ENCODE measurements at regions not wholly inside any gene's neighbourhood (a gene's known extent, or its start where the extent isn't known, plus 50 kb on each side); places are given as distances from the start of the nearest gene placed in this dataset.

- peak in 1 of 2 experiments; percentile 31 for DNase-seq
These were observed 350.5 kb downstream of the KCNRG start for GRCh38 chr13:50365408-50366391.

GRCh38 chr13:50366488-50367174 lies 351.4 kb downstream of the KCNRG start:
- DNase-seq = no peak

- DNase-seq = no peak
These were observed 354.4 kb downstream of the KCNRG start for GRCh38 chr13:50369646-50370045.

- DNase-seq = no peak
These were observed 355.2 kb downstream of the KCNRG start for GRCh38 chr13:50370303-50370950.

- DNase-seq = no peak
These were observed 359.3 kb downstream of the KCNRG start for GRCh38 chr13:50374517-50374916.

GRCh38 chr13:50375792-50376191 lies 360.5 kb downstream of the KCNRG start:
- DNase-seq = no peak

- no peak for DNase-seq
These were observed 361.8 kb downstream of the KCNRG start for GRCh38 chr13:50376895-50377575.

- DNase-seq = no peak
These were observed 362.6 kb downstream of the KCNRG start for GRCh38 chr13:50377726-50378270.

- no peak for DNase-seq
These were observed 363.3 kb downstream of the KCNRG start for GRCh38 chr13:50378509-50379044.

- no peak for DNase-seq
These were observed 364.3 kb downstream of the KCNRG start for GRCh38 chr13:50379584-50379983.

- DNase-seq = no peak
These were observed 365.7 kb downstream of the KCNRG start for GRCh38 chr13:50380905-50381304.

- DNase-seq = no peak
These were observed 367.3 kb downstream of the KCNRG start for GRCh38 chr13:50382511-50382910.

GRCh38 chr13:50382951-50383350 lies 367.7 kb downstream of the KCNRG start:
- DNase-seq = no peak

- no peak for DNase-seq
These were observed 369.5 kb downstream of the KCNRG start for GRCh38 chr13:50384724-50385123.

- DNase-seq = peak in 1 of 2 experiments; percentile 52
These were observed 371.4 kb downstream of the KCNRG start for GRCh38 chr13:50386541-50387050.

- peak; percentile 75 to 82 for DNase-seq
These were observed 371.9 kb downstream of the KCNRG start for GRCh38 chr13:50387051-50387581.

GRCh38 chr13:50388481-50388880 lies 373.2 kb downstream of the KCNRG start:
- no peak for DNase-seq

GRCh38 chr13:50389726-50390125 lies 374.5 kb downstream of the KCNRG start:
- DNase-seq = no peak

GRCh38 chr13:50390503-50391248 lies 375.4 kb downstream of the KCNRG start:
- DNase-seq = no peak

GRCh38 chr13:50392977-50393376 lies 377.7 kb downstream of the KCNRG start:
- DNase-seq = no peak

GRCh38 chr13:50393628-50394027 lies 378.4 kb downstream of the KCNRG start:
- no peak for DNase-seq
